Endothelial cell of umbilical vein (primary cell): ENCODE measurements at regions not wholly inside any gene's neighbourhood (a gene's known extent, or its start where the extent isn't known, plus 50 kb on each side); places are given as distances from the start of the nearest gene placed in this dataset.

Experiments
- BruUV-seq: library from RNA; stranded (reverse); fragments of 400-500 nt; replicated peaks from 2 replicates; lab custom pipeline; 2021; lab: Mats Ljungman, UMichigan
- CTCF ChIA-PET: fragments of 300-600, 350-600 bp; sonication (Branson Sonifier 250); formaldehyde crosslinking; loops from one replicate; lab custom pipeline; 2021; ENCODE audit warnings: antibody characterized with exemption, inconsistent platforms; lab: Charles Lee
- POLR2A ChIA-PET: fragments of 300-600, 350-600 bp; sonication (Branson Sonifier 250); formaldehyde crosslinking; loops from one replicate; lab custom pipeline; 2021; ENCODE audit warnings: antibody characterized with exemption, inconsistent platforms; lab: Charles Lee
- DNase-seq: peaks from one replicate; pipeline ENCODE4 v3.0.0-alpha.2; 2011; ENCODE audit warnings: low read depth, low spot score
- FAIRE-seq: peaks from 2 replicates; lab custom pipeline; 2011; peaks lifted over from hg19 to GRCh38; lab: Jason Lieb, UNC
- H2AFZ ChIP-seq: 2 replicates; pipeline ENCODE4 v1.6.0; 2012; ENCODE audit warnings: low read depth, low read length, control low read depth, inconsistent platforms
- H3K27ac ChIP-seq: 2 replicates; pipeline ENCODE4 v1.5.1; 2011; ENCODE audit warnings: low read depth, mild to moderate bottlenecking, control low read depth, low read length, moderate library complexity; ENCODE audit not compliant: insufficient read depth
- H3K27me3 ChIP-seq, 2 experiments: 2 replicates each; pipeline versions ENCODE4 v1.6.0 to v1.6.1; 2011; ENCODE audit warnings: low read length in 2 of 2, mixed read lengths in 1 of 2; ENCODE audit not compliant: control insufficient read depth in 2 of 2, insufficient read depth in 2 of 2
- H3K36me3 ChIP-seq, 2 experiments: 2 replicates in 1 of 2; 3 replicates in 1 of 2; pipeline ENCODE4 v1.5.1; 2011; ENCODE audit warnings: low read length in 2 of 2, mild to moderate bottlenecking in 1 of 2, moderate library complexity in 1 of 2; ENCODE audit not compliant: control insufficient read depth in 2 of 2, insufficient read depth in 2 of 2; ENCODE audit errors: extremely low read depth in 1 of 2
- H3K4me1 ChIP-seq: 3 replicates; pipeline ENCODE4 v1.5.1; 2011; ENCODE audit warnings: mild to moderate bottlenecking, low read length; ENCODE audit not compliant: control insufficient read depth, insufficient read depth; ENCODE audit errors: extremely low read depth
- H3K4me2 ChIP-seq: 2 replicates; pipeline ENCODE4 v1.6.1; 2011; ENCODE audit warnings: low read length, control low read depth, mixed read lengths; ENCODE audit not compliant: insufficient read depth
- H3K4me3 ChIP-seq, 3 experiments: fragments of 200-600 bp in 1 of 3; sonication (generic), shearing (Covaris generic) in 1 of 3; replicated peaks in 1 of 3; 2 replicates each; pipeline ENCODE4 v1.5.1; 2011 to 2016; ENCODE audit warnings: control low read depth in 3 of 3, low read length in 3 of 3, mild to moderate bottlenecking in 2 of 3, inconsistent platforms in 1 of 3, low read depth in 1 of 3, moderate library complexity in 1 of 3; ENCODE audit not compliant: insufficient read depth in 1 of 3
- H3K79me2 ChIP-seq: 2 replicates; pipeline ENCODE4 v1.6.0; 2012; ENCODE audit warnings: low read length, inconsistent platforms; ENCODE audit not compliant: control insufficient read depth, insufficient read depth
- H3K9ac ChIP-seq: replicated peaks from 2 replicates; pipeline ENCODE3; 2011; ENCODE audit warnings: low read length, control low read depth; ENCODE audit not compliant: insufficient read depth; ENCODE audit errors: extremely low read depth
- H3K9me1 ChIP-seq: replicated peaks from 3 replicates; pipeline ENCODE4 v1.6.0; 2011; ENCODE audit warnings: mild to moderate bottlenecking, low read length; ENCODE audit not compliant: control insufficient read depth, insufficient read depth; ENCODE audit errors: extremely low read depth
- H3K9me3 ChIP-seq: replicated peaks from 2 replicates; pipeline ENCODE4 v1.5.1; 2012; ENCODE audit warnings: low read length, inconsistent platforms; ENCODE audit not compliant: control insufficient read depth, insufficient read depth
- H4K20me1 ChIP-seq: replicated peaks from 2 replicates; pipeline ENCODE3; 2011; ENCODE audit warnings: mild to moderate bottlenecking, low read length; ENCODE audit not compliant: control insufficient read depth, insufficient read depth; ENCODE audit errors: extremely low read depth
- CTCF ChIP-seq, 2 donors: IDR thresholded peaks; 1 replicate in 1 of 2; 2 replicates in 1 of 2; pipeline ENCODE4 v1.5.1; 2011; ENCODE audit warnings: low read length in 2 of 2, mild to moderate bottlenecking in 2 of 2, moderate library complexity in 2 of 2, control low read depth in 1 of 2, inconsistent platforms in 1 of 2, low read depth in 1 of 2; ENCODE audit not compliant: insufficient read depth in 1 of 2; ENCODE audit errors: extremely low read depth in 1 of 2
- EZH2 ChIP-seq: IDR thresholded peaks from 2 replicates; pipeline ENCODE4 v1.6.1; 2012; ENCODE audit warnings: borderline replicate concordance, low read depth, mild to moderate bottlenecking, moderate library complexity, low read length, inconsistent platforms; ENCODE audit not compliant: severe bottlenecking
- GATA2 ChIP-seq: IDR thresholded peaks from 2 replicates; pipeline ENCODE4 v1.7.0; 2011; ENCODE audit warnings: low read depth, mild to moderate bottlenecking, moderate library complexity, mixed read lengths, low read length; ENCODE audit not compliant: insufficient read length, insufficient read depth
- JUN ChIP-seq: IDR thresholded peaks from 2 replicates; pipeline ENCODE4 v1.6.1; 2011; ENCODE audit warnings: borderline replicate concordance, low read depth; ENCODE audit not compliant: insufficient read length, insufficient read depth
- MAX ChIP-seq: IDR thresholded peaks from 2 replicates; pipeline ENCODE4 v1.6.1; 2011; ENCODE audit not compliant: insufficient read depth, insufficient read length
- MYC ChIP-seq: IDR thresholded peaks from one replicate; pipeline ENCODE4 v1.6.1; 2011; ENCODE audit warnings: mild to moderate bottlenecking, low read depth, low read length
- POLR2A ChIP-seq: IDR thresholded peaks from 2 replicates; pipeline ENCODE4 v1.6.1; 2012; ENCODE audit warnings: low read depth, mild to moderate bottlenecking, control low read depth, low read length
- POLR2AphosphoS5 ChIP-seq: IDR thresholded peaks from 2 replicates; pipeline ENCODE4 v1.6.1; 2012; ENCODE audit warnings: low read depth, mild to moderate bottlenecking, control low read depth, low read length, moderate library complexity; ENCODE audit not compliant: insufficient read depth
- dilution Hi-C: fragments of 300-500 bp; cut with MboI; formaldehyde crosslinking; loops from one replicate; pipeline ENCODE4 v1.15.0; 2019; ENCODE audit warnings: low sequenced_read_pairs; ENCODE audit not compliant: extremely low pct_ligation_motif_present
- intact Hi-C: fragments of 100-400 bp; cut with micrococcal nuclease; formaldehyde crosslinking; loops from one replicate; pipeline ENCODE4 v1.10.0; 2022

- H3K9ac ChIP-seq: no peak overlapping the region
Measured at GRCh38 chr3:175948041-175948440, 1088.9 kb downstream of the NAALADL2 start.

GRCh38 chr3:175941352-175941751 lies 1082.2 kb downstream of the NAALADL2 start:
- Histone ChIP-seq H2AFZ (no peak overlapping the region), H3K9me3 (no peaks in the 10 kb centered on the region), H3K27ac (no peak overlapping the region), H4K20me1 (no peaks in the 10 kb centered on the region), H3K27me3 (no peaks in the 10 kb centered on the region), H3K4me1 (no peaks in the 10 kb centered on the region), H3K9ac (no peak overlapping the region), H3K36me3 (no peaks in the 10 kb centered on the region), H3K4me2 (no peak overlapping the region), H3K79me2 (no peaks in the 10 kb centered on the region), H3K9me1 (no peaks in the 10 kb centered on the region), H3K4me3 (no peak overlapping the region)
- TF ChIP-seq CTCF (IDR thresholded peaks at IDR 0.05; ENCODE audit: extremely low read depth in 1 of 2, insufficient read depth in 1 of 2, low read depth in 1 of 2, low read length in 2 of 2) (peak; percentile 29 to 33), JUN (no peak), POLR2AphosphoS5 (no peak), MAX (no peak), GATA2 (no peak), EZH2 (no peak)
- POLR2A ChIA-PET: no interaction called here
- dilution Hi-C loops (no loop called here), intact Hi-C loops (loop anchor here (5.0 kb wide), 3 partner anchors 721 to 1814 kb away; no protein-coding TSS in a partner anchor)
- FAIRE-seq (no peak), DNase-seq (peak; percentile 11)
- no TSS peak for BruUV-seq
- CTCF ChIA-PET: interaction anchor here (1.1 kb wide), 1 partner anchor 1078 kb away, joined by 4 read pairs; no protein-coding TSS in a partner anchor

More at GRCh38 chr3:175948041-175948440, 1088.9 kb downstream of the NAALADL2 start:
- intact Hi-C loops (no loop called here), dilution Hi-C loops (no loop called here)
- Histone ChIP-seq H3K9me1 (no peaks in the 10 kb centered on the region), H3K27ac (no peak overlapping the region), H3K4me3 (no peak overlapping the region), H3K27me3 (no peaks in the 10 kb centered on the region), H2AFZ (no peak overlapping the region), H4K20me1 (no peaks in the 10 kb centered on the region), H3K4me2 (no peak overlapping the region), H3K4me1 (no peaks in the 10 kb centered on the region), H3K9me3 (no peaks in the 10 kb centered on the region), H3K79me2 (no peaks in the 10 kb centered on the region), H3K36me3 (no peaks in the 10 kb centered on the region)
- POLR2A ChIA-PET: no interaction called here
- FAIRE-seq (no peak), DNase-seq (no peak)
- BruUV-seq: no TSS peak
- CTCF ChIA-PET: no interaction called here
- TF ChIP-seq JUN (no peak), MAX (no peak), MYC (no peak), POLR2A (no peak), GATA2 (no peak)
